NCI-H1417 treated with DMSO at 0.1 percent for 48 hours (cell line): ENCODE measurements at regions not wholly inside any gene's neighbourhood (a gene's known extent, or its start where the extent isn't known, plus 50 kb on each side); places are given as distances from the start of the nearest gene placed in this dataset.

Source experiments
- DNase-seq: peaks from one replicate; lab custom pipeline; 2025; lab: John Stamatoyannopoulos, UW

DNA sequence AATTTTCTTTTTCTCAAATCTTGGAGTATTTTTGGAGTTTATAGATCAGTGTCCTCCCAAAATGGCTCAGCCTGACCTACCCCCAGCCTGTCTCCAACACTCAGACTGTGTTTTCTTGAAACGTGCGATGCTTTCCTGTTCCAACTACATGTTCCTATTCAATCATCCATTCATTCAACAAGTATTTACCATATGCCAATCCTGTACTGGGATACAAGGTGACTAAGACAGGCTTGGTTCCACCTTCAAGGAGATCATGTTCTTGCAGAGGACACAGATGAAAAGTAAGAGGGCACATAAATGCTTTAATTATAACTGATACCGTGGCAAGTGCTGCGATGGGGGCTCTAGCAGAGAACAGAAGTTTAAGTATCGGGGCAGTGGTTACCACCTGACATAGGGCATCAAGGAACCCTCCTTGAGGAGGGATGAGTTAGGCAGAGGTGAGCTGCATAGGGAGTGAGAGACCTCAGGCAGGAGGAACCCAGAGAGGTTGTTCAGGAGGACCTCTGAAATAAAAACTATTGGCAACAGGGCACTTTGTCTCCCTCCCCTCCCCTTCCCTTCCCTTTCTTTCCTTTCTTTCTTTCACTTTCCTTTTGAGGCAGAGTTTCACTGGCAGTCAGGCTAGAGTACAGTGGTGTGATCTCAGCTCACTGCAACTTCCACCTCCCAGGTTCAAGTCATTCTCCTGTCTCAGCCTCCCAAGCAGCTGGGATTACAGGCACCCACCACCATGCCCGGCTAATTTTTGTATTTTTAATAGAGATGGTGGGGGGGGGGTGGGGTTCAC, 469.0 kb downstream of the EPHA4 start:
- DNase-seq = no peak

DNA sequence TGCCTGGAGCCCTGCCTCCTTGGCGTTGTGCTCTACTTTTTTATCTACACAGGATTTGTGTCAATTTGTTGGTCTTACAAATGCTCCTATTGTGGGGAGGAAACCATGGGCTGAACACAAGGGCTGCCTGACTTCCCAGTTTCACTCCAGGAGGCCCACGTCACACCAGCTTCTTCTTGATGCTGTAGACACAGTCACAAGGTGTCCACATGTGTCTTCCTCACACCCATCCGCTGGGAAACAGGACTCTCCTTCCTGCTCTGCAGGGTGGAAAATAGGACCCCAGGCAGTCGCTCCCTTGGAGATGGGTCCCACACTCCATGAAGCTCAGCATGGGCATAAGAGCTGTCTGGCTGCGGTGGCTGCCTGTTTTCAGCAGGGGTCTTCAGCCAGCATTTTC, 468.2 kb downstream of the EPHA4 start:
- DNase-seq = no peak

DNA sequence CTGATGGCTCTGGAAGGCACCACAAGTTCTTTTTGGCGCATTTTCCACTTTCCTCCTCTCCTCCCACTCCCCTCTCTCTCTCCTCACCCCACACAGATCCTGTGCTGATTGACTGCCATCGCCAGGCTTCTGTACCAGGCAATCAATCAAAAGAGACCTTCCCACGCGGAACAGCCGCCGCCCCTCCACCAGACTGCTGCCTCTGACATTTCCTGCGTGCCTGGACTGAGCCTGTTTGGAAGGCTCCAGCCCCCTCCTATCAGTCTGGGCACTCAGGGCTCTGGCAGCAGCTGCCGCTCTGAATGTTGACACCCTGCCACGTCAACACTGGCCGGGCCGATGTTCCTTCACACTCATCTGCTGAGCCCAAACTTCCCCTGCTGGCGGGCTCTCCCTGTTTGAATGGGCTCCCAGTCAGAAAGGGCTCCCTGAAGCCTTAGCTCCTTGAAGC, 467.7 kb downstream of the EPHA4 start:
- DNase-seq = no peak

DNA sequence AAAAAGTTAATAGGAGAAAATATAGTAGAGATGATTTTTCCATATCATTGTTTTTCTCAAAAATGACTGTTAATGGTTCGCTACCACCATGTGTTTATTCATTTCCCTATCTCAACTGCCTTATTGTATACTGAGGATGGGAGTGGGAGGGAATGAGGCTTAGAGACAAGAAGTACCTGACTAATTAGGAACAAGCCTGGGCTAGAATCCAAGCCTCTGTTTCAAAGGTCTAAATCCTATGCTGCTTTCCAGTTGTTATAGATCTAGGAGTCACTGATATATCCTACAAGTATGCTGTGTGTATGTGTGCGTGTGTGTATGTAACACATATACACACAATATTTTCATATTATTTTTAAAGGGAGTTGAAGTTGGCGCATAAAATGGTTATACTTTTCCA, 465.9 kb downstream of the EPHA4 start:
- DNase-seq = no peak

DNA sequence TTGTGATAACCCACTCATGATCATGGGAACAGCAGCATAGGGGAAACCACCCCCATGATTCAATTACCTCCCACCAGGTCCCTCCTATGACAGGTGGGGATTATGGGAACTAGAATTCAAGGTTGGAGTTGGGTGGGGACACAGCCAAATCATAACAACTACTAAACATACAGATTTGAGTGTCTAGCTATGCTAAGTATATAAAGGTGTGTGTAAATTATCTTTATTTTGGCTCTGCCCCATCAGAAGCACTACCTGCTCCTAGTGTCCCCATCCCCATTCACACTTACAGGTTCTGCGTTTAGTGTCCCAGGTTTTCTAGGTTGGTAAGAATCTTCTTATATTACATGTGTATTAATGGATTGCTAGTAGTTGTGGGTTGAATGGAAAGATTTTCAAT, 464.7 kb downstream of the EPHA4 start:
- DNase-seq = no peak

DNA sequence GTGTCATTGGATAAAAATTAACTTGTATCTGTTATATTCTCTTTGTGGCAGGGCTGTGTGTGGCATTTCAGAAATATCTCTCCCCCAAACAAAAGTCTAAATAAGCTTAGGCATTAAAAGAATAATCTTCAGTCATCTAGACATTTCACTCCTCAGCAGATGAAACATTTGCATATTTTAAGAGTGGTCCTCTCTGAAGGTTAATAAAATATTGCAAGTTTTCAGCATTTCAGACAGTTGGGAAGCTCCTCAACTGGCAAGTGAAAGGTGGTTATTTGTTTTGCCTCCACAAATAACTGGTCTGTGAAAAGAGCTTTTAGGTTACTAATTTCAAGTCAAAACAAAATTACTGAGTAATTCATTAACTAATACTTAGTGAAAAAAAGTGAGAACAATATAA, 462.6 kb downstream of the EPHA4 start:
- no peak for DNase-seq

DNA sequence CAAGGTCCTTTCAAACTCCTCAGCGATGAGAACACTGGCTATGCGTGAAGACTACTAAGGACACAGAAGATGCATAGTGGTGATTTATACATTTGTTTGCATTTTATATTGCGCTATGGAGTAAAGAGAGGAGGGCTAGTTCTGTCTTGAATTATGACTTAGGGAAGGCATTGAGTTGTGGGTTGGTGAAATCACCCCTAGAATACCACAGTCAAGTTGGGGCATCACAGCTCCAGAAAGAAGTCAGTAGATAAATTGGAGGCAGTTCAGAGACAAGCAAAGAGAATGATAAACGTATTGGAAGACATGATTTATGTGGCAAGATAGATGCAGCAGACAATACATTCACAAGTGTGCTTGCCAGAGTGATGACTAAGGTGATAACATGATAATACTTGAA, 460.4 kb downstream of the EPHA4 start:
- DNase-seq = no peak

DNA sequence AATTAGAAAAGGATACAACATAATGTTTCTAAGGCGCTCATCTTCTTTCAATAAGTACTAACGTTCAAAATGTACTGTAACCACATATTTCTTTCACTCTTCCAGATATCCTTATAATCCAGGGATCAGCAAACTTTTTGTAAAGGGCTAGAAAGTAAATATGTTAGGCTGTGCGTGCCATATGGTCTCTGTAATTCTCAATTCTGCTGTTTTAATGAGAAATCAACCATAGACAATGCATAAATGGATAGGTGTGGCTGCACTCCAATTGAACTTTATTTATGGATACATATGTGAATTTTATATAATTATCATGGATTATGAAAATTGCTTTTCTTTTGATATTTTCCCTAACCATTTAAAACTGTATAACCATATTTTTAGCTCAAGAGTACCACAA, 459.4 kb downstream of the EPHA4 start:
- no peak for DNase-seq

DNA sequence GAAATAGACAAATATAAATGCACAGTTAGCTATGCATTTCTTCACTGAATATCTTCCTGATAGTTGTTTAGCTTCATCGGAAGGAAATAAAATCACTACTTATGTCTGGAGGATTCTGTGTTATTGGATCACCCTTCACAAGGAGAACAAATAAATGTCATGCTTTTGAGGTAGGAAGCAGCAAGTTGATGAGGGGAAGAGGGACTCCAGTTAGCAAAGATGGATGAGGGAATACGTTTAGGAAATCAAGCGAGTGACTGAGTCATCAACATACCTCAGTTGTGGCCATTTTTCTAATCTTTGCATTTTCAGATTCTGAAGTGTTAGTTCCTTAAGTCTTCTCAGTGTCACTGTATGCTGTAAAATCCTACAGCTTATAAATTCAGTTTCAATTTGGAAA, 456.2 kb downstream of the EPHA4 start:
- no peak for DNase-seq

DNA sequence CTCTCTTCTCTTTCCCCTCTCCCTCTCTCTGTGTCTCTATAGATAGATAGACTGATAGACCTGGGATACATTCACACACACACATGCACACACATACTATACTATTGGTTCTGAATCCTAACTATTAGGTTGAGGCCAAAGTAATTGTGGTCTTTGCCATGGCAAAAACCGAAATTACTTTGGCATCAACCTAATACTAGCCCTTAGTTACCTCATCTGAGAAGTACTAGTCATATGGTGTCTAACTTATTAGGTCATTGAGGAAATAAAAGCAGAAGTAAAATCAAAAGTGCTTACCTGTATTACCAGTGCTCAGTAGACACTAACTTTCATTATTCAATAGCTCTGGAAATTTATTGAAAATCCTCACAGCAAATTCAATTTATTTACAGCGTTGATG, 451.5 kb downstream of the EPHA4 start:
- DNase-seq = no peak

DNA sequence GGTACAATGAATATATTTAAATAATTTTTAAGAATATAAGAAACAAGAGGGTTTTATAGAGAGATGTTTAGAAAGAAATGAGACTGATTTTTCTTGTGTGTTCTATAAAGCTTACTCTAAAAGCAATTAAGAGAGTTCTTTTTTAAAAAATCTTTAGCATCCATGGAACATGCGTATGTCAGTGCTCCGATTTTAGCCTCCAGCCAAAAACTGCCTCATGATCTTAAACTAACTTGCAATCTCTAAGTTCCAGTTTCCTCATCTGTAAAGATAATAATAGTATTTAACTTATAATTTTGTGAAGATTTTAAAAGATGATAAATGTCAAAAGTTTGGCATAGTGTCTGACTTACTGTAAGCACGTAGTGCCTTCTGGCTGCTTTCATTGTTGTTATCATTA, 448.7 kb downstream of the EPHA4 start:
- no peak for DNase-seq

DNA sequence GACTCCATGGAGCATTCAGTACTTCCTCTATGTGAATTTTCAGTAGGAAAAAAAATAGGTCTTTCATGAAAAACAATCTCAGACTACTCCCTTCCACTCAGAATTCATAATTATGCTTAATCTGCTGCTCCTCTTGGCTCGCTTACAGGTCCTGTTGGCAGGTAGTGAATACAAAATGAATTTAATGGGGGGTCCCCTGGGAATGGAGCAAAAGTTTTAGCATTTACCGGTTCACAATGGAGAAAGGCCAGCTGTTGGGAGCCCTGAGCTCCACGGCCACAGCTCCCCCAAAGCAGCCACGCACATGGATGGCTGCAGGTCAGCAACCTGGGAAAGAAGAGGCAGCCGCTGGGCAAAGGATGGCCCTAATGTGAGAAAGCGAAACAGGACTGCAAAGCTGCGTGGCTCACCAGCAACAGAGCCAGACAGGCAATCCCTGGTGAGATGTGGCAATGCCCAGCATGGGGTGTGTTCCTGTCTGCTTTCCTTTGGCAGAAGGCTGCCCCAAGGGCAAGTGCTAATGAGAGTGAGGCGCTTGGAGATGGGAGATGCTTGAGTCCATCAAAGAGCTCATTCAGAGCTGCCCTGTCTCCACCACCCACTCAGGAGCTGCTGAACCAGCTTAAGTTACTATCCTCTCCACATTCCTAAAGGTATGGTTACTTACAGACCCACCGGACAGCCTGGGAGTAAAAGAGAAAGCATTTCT, 447.4 kb downstream of the EPHA4 start:
- no peak for DNase-seq

DNA sequence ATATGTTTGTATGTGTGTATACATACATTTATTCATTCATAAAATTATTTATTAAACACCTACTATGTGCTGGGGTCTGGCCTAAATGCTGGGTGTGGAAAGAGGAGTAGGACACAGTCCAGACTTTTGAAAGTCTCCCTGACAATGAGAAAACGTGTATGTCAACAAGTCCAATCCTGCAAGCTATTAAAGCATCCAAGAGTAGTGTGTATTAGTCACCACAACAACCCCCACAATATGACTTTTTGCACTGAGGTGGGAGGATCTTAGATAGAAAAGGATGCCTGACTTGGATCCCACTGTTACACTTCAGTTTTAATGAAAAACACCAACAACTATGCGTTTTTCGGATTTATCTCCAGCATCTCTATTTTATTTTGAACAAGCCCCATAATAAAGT, 446.4 kb downstream of the EPHA4 start:
- DNase-seq = no peak

DNA sequence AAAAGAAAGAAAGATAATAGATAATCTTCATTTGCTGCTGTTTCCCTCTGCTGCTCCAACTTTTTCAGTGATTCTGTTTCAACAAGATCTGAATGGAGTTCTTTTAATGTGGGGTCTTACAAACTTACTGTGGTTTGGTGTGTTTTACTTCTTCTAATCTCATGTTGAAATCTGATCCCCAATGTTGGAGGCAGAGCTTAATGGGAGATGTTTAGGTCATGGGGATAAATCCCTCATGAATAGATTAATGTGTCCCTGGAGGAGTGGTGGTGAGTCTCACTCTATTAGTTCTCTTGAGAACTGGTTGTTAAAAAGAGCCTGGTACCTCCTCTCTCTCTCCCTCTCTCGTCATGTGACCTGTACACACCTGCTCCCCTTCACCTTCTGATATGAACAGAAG, 442.4 kb downstream of the EPHA4 start:
- DNase-seq = no peak

DNA sequence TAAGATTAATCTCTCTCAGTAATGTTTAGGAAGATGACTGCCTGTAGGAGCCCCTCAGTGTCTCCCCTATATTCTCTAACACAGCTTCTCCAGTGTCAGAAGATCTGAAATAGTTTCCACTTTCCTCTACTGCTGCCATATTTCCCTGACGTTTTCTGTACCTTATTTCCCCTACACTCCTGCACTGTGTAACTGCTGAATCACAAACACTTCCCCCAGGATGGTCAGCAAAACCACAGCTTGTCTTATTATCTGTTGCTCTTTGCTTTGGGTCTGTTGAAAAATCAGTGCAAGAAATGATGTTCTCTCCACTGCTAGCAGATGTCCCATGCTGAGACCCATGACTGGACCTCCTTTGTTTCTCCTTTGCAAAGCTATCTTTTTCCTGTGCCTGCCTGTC, 441.7 kb downstream of the EPHA4 start:
- DNase-seq = no peak

DNA sequence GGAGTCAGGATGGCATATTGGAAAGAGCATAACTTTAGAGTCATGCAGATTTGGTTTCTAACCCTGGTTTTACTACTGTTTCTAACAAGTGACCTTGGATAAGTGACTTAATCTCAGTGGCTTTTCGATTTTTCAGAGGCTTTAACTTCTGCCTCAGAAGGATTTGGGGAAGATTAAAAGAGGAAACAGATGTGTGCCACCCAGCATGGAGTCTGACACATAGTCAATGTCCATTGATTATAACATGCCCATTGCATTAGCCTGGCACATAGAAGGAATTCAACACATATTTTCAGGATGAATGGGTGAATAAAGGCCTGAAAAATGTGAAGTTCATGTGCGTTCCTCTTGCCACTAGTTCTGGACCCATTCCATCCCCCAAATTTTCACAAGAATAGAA, 438.2 kb downstream of the EPHA4 start:
- no peak for DNase-seq

DNA sequence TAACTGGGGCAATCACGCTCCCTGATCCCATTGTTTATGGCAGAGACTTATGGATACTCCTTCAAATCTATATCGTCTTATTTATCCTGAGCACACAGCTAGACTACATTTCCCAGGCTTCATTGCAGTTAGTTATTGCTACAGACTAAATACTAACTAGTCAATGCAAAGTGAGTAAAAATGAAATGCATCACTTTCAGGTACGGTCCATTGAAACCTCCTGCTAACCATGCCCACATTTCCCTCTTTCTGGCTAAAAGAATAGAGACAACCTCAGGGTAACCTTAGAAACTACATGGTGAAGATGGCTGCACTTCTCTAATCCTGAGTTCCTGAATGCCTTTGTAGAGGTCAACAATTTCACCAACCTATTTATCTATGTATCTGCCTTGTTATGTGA, 437.4 kb downstream of the EPHA4 start:
- no peak for DNase-seq

DNA sequence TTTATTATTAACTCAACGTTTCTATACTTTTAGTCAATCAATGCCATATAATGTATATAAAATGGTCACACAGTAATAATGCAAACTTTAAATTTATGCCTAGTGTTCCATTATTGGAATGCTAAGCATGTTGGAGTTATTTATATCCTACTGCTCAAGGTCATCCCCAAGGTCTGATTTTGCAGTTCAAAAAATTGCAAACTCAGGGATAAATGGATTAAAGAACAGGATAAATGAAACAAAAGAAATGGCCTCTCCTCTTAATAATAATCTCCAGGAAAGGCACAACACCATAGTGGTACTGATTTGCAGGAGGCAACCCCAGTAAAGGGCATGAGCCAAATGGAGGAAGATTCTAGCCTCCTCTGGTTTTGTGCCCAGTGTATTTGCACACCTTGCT, 436.4 kb downstream of the EPHA4 start:
- no peak for DNase-seq

DNA sequence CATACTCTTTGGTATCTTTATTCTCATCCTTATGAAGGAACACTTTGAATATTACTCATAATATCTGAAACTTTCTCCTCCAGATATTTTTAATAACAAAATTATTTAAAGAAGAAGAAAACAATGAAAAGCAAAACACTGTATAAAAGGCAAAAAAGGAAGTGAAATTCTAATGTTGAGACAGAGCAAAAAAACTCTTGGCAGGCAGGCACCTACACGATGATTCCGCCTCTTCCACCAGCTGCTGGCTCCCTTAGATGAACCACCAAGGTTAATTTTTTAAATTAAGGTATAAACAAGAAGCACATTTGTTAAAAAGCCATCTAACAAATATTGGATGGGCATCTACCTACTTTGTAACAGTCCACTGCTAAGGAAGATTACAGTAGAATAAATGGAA, 434.7 kb downstream of the EPHA4 start:
- DNase-seq = no peak

DNA sequence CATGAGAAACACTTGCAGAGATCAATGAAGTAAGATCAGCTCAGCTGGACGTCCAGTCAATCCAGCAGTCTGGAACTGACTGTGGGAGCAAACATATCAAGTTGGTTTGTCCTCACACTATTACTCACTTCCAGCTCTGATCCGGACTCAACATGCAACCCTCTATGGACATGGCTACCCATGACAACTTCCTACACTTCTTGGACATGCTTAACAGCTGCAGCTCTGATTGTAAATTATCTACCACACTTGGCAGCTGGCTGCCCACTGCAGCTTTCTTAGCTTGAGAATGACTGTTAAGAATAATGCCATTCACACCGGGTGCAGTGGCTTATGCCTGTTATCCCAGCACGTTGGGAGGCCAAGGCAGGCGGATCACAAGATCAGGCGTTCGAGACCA, 429.8 kb downstream of the EPHA4 start:
- DNase-seq = no peak

DNA sequence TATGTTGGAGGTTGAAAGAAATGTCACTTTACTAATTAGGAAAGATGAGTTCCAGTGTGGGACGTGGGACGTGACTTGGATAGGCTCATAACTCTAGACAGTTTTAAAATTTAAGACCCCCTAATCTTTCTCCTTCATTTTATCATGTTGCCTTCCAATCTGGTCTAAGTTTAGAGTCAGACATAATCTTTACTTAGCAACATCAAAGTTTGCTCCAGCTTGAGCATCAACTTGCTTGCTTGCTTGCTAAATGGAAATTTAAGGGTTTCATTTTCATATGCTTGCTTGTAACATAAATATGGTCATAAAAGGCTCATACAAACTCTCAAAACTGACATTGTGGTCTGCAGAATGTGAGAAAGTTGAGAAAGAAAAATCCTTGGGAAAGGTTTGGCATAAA, 428.9 kb downstream of the EPHA4 start:
- no peak for DNase-seq

DNA sequence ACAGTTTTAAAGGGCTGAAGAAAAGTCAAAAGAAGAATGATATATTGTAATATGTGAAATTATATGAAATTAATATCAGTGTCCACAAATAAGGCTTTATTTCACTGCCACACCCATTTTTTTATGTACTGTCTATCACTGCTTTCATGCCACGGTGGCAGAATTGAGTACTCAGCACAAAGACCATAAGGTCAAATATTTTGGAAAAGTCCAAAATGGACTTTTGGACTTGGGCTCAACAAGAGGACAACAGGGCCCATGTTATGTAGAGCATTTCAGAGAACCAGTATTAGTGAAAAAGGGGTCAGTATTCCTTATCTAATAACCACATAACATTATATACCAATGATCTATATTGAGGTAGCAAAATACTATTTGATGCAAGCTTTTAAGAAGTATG, 427.2 kb downstream of the EPHA4 start:
- no peak for DNase-seq

DNA sequence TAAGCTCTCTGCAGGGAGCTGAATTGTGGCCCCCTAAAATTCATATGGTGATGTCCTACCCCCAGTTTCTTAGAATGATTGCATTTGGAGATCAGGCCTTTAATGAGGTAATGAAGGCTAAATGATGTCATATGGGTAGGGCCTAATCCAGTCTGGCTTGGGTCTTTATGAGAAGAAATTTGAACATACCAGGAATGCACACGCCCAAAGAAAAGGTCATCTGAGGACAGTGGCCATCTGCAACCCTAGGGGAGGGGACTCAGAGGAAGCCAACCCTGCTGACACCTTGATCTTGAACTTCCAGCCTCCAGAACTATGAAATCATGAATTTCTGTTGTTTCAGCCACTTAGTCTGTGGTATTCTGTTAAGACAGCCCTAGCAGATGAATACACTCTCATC, 426.7 kb downstream of the EPHA4 start:
- no peak for DNase-seq

DNA sequence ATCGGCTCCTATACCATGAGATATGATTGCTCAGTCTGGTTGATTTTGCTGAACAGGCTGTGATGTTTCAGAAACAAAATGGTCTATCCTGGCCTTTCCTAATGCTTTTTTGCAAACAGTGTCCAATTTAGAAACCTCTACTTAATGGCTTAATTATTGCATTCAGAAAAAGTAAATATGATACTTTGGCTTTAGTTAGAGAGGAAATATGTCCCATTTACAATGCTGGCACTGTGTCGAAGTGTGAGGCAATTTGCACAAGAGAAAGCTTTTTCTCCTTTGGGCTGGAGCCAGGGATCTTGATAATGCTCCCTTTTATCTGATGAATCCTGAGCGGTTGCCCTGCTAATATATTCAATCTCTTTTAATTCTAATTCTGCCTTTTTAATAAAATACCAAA, 418.9 kb downstream of the EPHA4 start:
- DNase-seq = no peak
